Astrocyte of the hippocampus (primary cell): ENCODE measurements at regions not wholly inside any gene's neighbourhood (a gene's known extent, or its start where the extent isn't known, plus 50 kb on each side); places are given as distances from the start of the nearest gene placed in this dataset.
"Not testable (repeated sequence)": the region's sequence is repeated elsewhere in the genome, so short reads cannot be mapped to it uniquely, and the experiment has no call there.

Source experiments
- DNase-seq: peaks from one replicate; pipeline ENCODE4 v3.0.0; 2011; ENCODE audit warnings: low read depth, low spot score

DNA sequence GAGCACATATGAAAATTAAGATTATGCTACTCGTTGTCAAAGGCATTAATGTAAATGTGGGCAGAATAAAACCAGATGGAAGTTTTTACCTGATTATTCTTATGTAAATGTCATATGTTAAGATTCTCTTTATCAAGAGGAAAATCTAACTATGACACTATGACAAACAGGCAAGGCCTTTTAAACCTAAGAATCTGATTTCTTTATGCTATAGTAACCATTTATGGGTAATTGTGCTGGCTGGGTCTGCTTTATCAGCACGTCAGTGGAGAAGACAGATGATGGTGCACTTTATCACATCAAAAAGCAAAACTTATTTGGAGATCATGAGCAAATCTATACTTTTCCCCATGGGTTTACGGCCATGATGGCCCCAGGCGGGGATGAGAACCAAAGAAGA lies 412.0 kb upstream of the NOX3 start:
- DNase-seq, result no peak

DNA sequence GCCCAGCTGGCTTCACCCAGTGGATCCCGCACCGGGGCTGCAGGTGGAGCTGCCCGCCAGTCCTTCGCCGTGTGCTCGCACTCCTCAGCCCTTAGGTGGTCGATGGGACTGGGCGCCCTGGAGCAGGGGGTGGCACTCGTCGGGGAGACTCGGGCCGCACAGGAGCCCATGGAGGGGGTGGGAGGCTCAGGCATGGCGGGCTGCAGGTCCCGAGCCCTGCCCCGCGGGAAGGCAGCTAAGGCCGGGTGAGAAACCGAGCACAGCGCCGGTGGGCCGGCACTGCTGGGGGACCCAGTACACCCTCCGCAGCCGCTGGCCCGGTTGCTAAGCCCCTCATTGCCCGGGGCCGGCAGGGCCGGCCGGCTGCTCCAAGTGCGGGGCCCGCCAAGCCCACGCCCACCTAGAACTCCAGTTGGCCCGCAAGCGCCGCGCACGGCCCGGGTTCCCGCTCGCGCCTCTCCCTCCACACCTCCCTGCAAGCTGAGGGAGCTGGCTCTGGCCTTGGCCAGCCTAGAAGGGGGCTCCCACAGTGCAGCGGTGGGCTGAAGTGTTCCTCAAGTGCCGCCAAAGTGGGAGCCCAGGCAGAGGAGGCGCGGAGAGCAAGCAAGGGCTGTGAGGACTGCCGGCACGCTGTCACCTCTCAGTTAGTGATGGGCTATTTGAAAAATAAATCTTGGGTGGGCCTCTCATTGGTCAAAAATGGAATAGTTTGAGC lies 411.2 kb upstream of the NOX3 start:
- DNase-seq, result not testable (repeated sequence)

DNA sequence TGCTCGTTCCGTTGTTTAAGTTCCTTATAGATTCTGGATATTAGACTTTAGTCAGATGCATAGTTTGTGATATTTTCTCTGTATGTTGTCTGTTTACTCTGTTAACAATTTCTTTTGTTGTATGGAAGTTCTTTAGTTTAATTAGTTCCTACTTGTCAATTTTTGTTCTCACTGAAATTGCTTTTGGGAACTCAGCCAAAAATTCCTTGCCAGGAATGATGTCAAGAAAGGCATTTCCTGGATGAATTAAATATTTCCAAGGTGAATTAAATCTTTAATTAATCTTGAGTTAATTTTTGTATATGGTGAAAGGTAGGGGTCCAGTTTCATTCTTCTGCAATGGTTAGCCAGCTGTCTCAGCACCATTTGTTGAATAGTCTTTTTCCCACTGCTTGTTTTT lies 406.2 kb upstream of the NOX3 start:
- peak; percentile 17 for DNase-seq

DNA sequence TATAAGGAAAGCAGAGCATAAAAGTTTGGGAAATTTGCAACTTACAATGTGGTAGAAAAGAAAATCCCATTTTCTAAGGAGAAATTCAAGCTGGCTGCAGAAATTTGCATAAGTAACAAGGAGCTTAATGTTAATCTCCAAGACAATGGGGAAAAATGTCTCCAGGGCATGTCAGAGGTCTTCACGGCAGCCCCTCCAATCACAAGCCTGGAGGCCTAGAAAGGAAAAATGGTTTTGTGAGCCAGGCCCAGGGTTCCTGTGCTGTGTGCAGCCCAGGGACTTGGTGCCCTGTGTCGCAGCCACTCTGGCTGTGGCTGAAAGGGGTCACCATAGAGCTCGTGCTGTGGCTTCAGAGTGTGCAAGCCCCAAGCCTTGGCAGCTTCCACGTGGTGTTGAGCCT lies 403.3 kb upstream of the NOX3 start:
- DNase-seq, result not testable (repeated sequence)

DNA sequence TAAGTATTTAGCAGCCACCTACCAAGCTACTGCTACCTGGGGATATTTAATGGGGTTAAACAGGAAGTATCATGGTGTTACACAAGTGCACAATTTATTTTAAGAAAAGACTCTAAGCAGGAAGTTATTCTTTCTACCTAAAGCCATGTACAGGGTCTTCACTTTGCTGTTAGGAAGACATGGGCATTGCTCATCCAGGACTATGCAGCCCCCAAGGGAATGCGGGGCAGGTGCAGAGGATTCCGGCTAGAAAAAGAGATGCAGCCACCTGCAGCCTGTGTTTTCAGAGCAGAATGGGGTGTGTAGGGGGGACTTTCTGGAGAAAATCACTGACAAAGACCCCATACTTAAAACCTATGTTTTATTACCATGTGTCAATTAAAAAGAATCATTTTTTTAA lies 399.1 kb upstream of the NOX3 start:
- no peak for DNase-seq

DNA sequence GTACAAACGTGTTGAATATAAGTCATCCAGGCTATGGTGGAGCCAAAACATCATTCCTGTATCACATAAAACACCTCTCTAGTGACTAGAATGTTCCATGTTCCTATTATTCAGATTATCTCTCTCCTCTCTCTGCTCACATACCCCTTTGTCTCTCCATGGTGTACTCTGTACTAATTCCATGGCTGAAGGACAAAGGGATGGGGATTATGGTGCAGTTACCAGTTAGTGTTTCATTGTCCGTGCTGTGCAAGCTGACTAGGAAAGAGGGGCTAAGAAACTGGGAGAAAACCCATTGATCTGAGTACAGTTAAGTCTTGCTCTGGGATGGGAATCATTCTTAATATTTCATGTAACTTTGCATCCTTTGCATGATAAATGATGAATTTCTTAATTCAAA lies 397.4 kb upstream of the NOX3 start:
- DNase-seq, result no peak

DNA sequence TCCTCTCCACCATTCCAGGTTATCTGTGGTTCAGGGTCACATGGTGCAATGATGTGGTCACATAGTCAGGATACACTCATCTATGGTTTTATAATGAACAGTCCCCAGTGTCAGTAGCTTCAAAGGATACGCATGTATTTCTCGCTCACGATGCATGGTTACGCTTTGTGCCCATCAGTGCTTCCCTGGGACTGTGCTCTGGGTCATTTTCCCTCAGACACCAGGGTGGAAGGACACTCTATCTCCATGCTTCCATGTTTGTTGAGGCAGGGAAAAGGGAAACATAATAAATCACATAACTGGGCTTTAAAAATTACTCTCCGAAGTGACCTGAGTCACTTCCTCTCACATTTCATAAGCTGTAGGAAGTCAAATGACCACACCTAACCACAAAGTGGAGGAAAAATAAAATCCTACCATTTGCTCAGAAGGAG lies 394.8 kb upstream of the NOX3 start:
- peak; percentile 20 for DNase-seq

DNA sequence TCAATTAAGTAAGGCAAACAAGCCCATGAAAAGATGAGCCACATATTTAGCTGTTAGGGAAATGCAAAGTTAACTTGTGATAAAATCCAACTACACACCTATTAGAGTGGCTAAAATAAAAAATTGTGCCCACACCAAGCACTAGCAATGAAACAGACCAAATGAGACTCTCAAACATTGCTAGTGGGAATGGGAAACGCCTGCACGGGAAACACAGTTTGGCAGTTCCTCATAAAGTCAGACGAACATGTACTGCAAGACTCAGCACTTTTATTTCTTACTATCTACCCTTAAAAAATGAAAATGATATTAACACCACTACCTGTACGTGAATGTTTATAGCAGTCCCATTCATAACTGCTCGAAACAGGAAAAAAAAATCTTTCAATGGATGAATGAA lies 392.1 kb upstream of the NOX3 start:
- DNase-seq, result no peak

DNA sequence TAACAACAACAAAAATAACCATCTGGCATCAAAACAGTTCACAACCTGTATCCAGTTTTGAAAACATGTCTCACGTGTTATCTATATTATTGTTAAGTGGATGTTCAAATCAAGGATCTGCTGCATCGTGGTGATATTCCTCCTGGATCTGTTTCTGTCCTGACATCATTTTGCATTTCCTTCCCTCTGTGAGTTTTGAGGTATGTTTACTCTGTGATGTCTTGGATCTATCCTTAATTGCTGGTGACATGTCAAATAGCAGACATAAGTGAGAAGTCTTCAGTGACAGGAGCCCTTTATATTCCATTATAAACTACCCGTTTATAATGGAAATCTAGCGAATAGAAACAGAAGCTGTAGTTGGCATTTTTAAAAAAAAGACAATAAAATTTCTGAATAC lies 381.8 kb upstream of the NOX3 start:
- no peak for DNase-seq

DNA sequence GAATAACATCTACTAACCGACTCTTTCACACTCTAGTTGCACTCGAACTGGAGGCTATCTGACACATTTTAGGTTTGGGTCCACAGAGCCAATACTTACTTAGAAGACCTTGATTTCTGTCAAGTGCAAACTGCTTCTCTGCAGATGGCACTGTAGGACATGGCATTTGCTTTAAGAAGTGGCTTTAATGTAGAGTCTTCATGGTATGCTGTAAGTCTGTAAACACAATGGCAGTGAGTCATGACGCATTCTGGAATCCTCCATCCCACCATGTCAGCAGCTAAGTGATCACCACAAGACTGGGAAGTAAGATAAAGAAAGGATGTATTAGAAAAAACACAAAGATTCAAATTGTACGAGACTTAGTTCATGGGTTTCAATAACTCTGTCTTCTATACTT lies 377.0 kb upstream of the NOX3 start:
- DNase-seq, result peak; percentile 50

DNA sequence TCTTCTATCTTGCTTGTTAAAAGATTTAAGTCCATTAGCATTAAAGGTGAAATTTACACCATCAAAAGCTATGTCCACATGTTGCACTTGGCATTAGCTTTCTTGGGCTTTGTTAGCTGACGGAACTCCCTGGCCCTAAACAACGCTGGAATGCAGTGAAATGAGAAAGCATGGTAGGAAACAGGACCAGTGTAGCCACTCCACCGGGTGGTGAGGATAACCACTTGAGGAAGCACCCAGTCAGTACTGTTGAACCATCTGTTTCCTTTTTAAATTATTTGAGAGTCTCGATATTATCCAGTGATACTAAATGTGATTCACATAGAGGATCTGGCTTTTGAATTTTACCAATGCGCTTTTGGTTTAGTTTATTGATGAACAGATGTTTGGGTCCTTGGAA lies 374.9 kb upstream of the NOX3 start:
- no peak for DNase-seq

DNA sequence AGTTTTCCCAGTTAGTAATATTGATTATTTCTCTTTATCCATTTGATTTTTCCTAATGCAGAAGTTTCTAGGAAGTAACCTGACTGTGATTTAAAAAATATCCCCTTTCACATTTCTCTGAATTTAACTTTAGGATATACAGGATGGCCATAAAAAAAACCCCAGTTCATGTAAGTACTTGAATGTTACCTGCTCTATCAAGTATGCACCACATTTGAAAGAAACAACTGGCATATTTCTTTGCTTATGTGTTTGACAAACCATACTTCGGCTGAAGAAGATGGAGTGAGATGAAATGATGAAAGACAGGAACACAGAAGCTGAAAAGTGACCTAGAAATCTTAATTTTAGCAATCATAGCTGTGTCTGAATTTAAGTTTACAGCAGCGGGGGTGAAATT lies 374.0 kb upstream of the NOX3 start:
- DNase-seq, result no peak

DNA sequence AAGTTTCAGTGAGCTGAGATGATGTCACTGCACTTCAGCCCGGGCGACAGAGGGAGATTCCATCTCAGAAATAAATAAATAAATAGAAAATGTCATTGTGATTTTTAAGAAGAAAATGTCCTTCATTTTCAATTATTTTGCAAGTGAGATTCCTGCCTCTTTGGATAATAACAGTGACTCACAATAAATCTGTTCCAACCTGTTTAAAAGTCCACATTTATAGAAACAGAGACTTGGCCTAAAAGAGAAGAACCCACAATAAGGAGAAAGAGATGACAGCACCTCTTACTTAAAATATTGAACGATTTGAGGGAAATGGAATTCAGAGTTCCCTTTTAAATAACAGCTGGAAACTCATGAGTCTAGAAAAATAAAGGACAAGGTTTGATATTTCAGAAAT lies 373.4 kb upstream of the NOX3 start:
- DNase-seq, result no peak

DNA sequence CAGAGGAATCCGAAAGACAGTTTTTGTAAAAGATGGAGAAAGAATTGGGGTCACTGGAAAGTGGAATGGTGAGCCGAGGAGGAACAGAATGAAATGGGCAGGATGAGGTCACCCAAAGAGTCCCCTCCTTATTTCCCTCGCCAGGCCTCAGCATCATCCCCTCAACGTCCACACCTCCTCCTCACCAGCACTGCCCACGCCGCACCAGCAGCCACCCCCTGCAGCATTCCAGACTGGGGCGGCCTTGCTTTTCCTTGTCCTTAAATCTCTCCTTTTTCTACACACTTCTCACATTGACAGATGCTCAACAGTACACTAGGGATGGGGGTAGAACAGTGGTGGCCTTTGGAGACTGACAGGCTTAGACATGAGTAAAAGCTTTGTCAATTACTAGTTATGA lies 363.1 kb upstream of the NOX3 start:
- no peak for DNase-seq

DNA sequence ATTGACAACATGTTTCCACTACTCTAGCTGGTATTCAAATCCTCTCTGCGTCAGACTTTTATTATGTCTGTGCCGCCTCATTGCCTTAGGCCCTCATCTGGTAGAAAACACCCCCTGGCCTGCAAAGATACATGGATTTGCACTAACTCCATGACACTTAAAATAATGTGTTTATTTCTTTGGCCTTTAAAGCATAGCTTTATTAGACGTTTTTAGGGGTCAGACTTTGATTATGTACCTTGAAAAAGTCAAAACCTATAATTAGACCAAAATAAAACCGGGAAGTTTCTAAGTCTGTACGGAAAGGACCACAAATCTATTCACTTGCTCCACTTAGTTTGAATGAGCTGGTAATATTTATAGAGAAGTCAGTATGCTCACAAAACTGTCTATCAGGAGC lies 357.9 kb upstream of the NOX3 start:
- DNase-seq, result no peak

DNA sequence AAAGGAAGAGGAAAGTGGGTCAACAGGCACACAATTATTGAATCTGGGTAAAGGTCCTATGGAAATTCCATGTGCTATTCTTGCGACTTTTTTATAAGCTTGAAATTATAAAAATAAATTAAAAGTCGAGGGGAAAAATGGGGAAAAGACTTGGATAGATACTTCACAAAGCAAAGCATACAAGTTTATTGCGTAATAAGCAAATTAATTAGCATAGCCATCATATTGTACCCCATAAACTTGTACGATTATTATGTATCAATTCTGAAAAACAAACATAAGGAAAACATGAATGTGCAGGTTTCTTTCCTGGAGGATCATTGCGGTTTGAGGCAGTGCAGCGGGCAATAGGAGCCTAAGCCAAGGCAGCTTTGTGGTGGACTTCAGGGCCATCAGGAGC lies 351.6 kb upstream of the NOX3 start:
- DNase-seq, result no peak

DNA sequence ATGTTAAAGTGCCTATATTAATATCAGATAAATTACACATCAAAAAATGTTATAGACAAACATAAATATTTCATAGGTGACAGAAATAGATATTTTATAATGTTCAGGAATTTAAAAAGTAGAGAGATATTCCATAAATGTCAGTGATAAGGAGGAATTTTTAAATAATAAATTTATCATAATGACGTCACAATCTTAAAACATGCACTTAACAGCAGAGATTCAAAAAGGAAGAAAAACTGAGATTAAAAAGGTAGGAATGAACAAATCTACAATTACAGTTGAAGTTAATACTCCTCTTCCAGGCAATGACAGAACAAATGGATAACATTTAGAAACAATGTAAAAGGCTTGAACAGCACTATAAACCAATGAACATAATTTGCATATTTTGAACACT lies 345.4 kb upstream of the NOX3 start:
- DNase-seq, result no peak

DNA sequence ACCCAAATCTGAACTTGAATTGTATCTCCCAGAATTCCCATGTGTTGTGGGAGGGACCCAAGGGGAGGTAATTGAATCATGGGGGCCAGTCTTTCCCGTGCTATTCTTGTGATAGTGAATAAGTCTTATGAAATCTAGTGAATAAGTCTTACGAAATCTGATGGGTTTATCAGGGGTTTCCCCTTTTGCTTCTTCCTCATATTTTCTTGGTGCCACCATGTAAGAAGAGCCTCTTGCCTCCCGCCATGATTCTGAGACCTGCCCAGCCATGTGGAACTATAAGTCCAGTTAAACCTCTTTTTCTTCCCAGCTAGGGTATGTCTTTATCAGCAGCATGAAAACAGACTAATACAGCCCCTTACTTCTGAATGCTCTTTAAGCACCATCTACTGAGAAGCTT lies 343.2 kb upstream of the NOX3 start:
- DNase-seq, result not testable (repeated sequence)

DNA sequence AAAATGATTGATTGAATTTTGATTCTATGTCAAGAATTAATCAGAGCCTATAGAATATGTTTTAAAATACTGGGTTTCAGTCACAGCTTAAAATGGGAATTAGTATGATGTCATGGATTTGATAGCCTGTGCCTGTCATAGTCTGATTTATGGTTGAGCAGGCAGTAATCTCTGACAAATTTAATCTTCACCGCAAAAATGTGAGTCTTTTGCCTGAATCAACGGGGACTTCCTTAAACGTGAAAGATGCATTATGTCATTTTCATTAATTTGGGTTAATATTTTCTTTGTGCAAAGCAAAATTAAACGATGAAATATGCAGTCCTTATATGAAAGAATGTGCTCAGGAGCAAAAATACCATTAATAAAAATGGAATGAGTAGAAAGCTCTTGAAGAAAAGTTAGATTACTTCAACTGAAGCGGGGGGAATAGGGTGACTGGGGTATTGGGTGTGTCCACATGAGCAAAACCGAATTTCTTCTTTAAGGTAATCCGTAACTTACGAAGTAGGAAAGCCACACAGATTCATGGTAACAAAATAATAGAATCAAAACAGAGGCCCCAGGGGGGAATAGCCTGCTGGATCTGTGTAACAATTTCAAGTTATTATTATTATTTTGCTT lies 339.6 kb upstream of the NOX3 start:
- no peak for DNase-seq

DNA sequence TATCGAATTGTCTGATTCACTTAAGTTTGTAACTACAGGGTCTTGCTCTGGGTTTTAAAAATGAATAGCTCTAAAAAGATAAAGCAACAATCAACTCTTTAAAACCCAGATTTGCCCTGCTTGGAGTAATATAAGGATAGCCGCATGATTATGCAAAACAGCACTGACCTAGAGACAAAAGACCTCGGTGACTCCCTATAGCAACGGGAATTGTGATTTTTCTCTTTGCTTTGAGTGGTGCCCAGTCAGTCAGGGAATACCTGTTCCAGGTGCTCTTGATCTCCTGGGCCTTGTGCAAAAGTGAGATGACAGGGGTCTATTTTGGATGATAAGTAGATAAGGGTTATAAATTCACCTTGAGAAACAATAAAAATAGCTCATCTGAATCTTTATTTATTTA lies 336.3 kb upstream of the NOX3 start:
- DNase-seq, result no peak

DNA sequence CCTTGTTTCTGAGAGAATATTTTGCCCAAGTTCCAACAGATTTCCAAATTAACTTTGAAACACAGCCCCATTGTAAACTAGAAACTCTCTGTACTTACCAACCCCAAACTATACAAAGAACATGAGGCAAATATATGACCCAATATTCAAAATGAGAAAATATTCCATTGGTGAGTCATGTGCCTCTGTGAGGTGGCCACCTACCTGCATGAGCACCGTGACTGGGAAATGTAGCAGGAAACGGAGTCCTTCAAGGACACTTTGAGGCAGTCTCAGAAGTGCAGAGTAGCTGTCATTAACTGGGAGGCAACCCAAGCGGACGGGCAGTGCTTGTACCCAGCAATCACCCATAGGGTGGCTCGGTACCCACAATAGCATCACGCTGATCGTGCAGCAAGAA lies 335.5 kb upstream of the NOX3 start:
- no peak for DNase-seq

DNA sequence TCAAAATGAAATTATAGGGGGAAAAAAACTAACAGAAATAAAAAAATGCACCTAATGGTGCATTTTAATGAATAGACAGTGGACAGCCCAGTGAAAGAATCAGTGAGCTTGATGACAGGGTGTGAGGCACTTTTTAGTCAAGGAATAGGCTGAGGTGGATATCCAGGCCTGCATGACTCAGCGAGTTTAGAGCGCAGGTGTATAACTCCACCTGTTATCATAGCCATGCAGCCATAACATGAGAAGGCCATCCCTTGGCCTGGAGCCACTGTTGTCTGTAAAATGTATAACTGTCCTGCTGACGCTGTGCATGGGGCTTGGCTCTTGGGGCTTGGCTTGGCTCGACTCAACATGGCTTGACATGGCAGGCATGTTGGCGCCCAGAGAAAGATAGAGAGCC lies 331.5 kb upstream of the NOX3 start:
- DNase-seq, result no peak

DNA sequence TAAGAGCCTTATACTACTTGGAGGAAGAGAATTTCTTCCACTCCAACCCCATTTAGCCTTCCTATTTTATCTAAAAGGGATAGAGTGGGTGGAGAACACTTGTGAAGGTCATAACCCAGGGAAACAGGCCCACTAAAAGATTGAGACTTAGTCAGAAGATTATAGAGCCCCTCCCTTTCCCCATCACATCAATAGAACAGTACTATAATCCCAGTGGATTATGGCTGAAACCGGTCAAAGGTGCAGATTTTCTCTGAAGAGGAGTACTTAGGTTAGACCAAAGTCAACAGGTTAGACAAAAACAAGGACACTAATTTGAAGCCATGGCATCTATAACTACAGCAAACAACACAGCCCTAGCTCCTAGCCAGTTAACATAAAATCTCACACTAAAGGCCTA lies 330.9 kb upstream of the NOX3 start:
- no peak for DNase-seq
